Stimulated activated CD4-positive, alpha-beta T cell treated with anti-CD3 and anti-CD28 coated beads, Interleukin-15, amount 100 ng/mL, for 48 hours (primary cell): ENCODE measurements at regions not wholly inside any gene's neighbourhood (a gene's known extent, or its start where the extent isn't known, plus 50 kb on each side); places are given as distances from the start of the nearest gene placed in this dataset.
"Not testable (repeated sequence)": the region's sequence is repeated elsewhere in the genome, so short reads cannot be mapped to it uniquely, and the experiment has no call there.

Experiments used
- DNase-seq, 2 donors: peaks; one replicate each; pipeline ENCODE4 v3.0.0-alpha.2; 2020; ENCODE audit warnings: low read depth in 2 of 2

DNA sequence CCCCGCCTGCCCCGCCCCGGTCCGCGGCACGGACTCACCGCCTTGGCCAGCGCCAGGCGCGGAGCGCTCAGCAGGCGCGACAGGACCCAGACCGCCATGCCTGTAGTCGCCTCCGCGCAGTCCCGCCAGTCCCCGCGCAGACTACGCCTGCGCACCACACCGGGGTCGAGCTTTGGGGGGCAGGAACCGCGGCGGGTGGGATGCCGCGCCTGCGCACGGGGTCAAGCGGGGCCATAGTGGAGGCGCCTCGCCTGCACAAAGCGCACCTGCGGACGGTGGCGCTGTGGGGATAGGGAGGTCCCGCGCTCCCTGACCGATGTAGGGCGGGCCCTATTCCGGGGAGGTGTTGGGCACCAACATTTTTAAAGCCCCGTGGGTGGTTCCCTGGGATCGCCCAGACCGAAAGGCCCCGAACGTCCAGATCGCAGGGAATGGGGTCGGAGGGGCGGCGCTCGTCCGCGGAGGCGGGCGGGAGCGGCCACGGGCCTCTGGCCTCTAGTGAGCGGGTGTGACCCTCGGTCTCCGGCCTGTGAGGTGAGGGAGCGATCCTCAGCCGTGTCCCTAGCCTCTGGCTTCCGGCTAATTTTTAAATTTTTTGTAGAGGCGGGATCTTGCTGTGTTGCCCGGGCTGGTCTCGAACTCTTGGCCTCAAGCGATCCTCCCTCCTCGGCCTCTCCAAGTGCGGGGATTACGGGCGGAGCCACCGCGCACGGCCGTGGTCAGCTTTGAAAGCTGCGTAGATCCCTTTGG lies 70.8 kb upstream of the LPCAT1 start:
- peak; percentile 36 to 51 for DNase-seq

DNA sequence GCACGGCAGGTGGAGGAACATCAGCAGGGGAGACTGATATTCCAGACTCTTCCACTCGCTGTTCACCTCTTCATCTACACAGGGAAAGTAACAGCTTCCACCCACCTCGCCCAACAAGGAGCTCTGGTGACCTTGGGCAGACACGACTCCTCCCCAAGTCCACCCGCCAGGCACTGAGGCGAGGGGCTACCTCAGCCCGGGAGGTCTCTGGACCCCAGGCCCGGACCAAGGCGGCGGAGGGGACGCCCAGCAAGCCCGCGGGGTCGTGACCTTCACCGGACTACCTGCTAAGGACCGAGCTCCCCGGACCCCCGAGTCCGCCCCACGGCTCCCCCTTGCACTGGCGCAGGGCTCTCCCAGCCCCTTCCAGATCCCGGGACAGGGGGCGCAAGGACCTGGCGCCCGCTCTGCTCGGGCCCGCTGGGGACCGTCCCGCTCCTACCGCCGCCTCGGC lies 70.2 kb upstream of the LPCAT1 start:
- no peak for DNase-seq

GRCh38 chr5:1588071-1588694 lies 64.4 kb upstream of the LPCAT1 start:
- DNase-seq, result not testable (repeated sequence)

- not testable (repeated sequence) for DNase-seq
Measured at GRCh38 chr5:1583081-1583875, 59.5 kb upstream of the LPCAT1 start.

DNA sequence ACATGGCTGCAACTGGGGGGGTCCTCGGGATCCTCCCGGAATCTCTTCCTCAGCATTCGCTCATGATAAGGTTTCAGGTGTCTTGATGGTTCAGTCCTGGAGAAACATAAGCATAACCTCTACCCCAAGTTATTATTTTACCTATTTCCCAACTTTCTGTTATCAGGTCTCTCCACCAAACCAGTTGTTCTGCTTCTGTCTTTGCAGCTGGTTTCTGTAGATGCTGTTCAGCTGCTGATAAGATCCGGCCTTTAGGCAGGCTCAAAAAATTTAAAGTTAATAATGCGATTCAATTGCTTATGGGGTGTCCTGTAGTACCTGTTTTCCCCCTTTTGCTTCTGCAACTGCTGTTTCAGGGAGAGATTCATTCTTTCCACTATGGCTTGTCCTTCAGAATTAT lies 55.6 kb upstream of the LPCAT1 start:
- not testable (repeated sequence) for DNase-seq

GRCh38 chr5:1576851-1577250 lies 53.1 kb upstream of the LPCAT1 start:
- not testable (repeated sequence) for DNase-seq

- DNase-seq, result not testable (repeated sequence)
Measured at GRCh38 chr5:1575991-1576714, 52.4 kb upstream of the LPCAT1 start.

GRCh38 chr5:1575491-1575890 lies 51.7 kb upstream of the LPCAT1 start:
- DNase-seq, result not testable (repeated sequence)

GRCh38 chr5:1574023-1574318 lies 50.2 kb upstream of the LPCAT1 start:
- not testable (repeated sequence) for DNase-seq

DNA sequence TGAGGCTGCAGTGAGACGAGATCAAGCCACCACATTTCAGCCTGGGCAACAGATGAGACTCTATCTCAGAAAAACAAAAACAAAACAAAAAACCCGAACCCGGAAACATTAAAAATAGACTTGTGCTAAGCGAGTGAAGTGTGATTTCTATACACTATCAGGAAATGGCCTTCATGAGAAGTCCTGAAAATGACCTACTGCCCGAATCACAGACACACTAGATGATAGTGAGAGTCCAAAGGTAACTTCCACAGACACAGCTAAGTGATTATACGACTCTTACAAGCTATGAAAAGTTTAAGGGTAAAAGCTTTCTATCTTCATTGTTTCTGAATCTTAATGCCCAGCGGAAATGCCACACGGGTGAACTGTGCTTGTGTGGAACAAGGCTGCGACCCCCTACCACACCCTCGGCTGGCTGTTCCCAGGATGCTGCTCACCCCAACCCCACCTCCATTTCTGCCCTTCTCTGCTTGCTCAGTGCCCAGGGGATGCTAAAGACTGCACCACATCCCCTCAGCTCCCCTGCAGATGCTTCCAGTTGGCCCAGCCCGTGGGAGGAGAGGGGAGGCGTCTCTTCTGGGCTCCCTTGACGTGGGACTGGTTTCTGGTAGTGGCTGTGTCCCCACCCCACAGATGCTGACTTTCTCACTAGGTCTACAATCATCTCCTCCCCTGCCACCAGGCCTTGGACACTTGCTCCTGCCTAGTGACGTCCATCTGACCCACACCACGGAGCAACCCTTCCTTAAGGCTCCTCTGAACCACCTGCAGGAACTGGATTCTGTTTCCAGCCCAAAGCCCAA lies 49.7 kb upstream of the LPCAT1 start:
- DNase-seq, result not testable (repeated sequence)
